ENCODE measurements at regions not wholly inside any gene's neighbourhood (a gene's known extent, or its start where the extent isn't known, plus 50 kb on each side); places are given as distances from the start of the nearest gene placed in this dataset.

- TF ChIP-seq ZNF462 (CRISPR knock-in tag; IDR thresholded peaks at IDR 0.05), result no peak
Measured at GRCh38 chr6:63094947-63095346, 116.3 kb upstream of the FKBP1C start (continued).

- H3K27ac Mint-ChIP-seq, result no peak overlapping the region
- no peaks in the 10 kb centered on the region for H3F3A ChIP-seq (replicated peaks; ENCODE audit: low read depth)
- H3K4me3 ChIP-seq, result no peak overlapping the region
- no peaks in the 10 kb centered on the region; the same call in 1 of the 2 replicates for H3K9me2 ChIP-seq (ENCODE audit: insufficient read depth)
- no peaks in the 10 kb centered on the region for H3K4me1 ChIP-seq (ENCODE audit: insufficient read depth)
- no peaks in the 10 kb centered on the region for H3K4me1 Mint-ChIP-seq
- no peaks in the 10 kb centered on the region for H3K79me2 ChIP-seq (replicated peaks; ENCODE audit: insufficient read depth)
- H3K36me3 ChIP-seq (ENCODE audit: insufficient read depth), result no peaks in the 10 kb centered on the region
- no peak overlapping the region for H2AFZ ChIP-seq
- no peaks in the 10 kb centered on the region for H3K27me3 ChIP-seq (ENCODE audit: insufficient read depth)
- H3K27me3 Mint-ChIP-seq (ENCODE audit: insufficient read depth, low read depth, poor library complexity), result no peaks in the 10 kb centered on the region
- H3K4me2 ChIP-seq, result no peak overlapping the region
- no peaks in the 10 kb centered on the region for H3K36me3 Mint-ChIP-seq (ENCODE audit: low read depth)
- ATAC-seq, result no peak
- no peaks in the 10 kb centered on the region for H4K20me1 ChIP-seq (replicated peaks; ENCODE audit: insufficient read depth)
- DNase-seq (ENCODE audit: low spot score), result no peak
- no peak overlapping the region for H3K27ac ChIP-seq (ENCODE audit: low read depth)
- H3K4me3 Mint-ChIP-seq, result no peak overlapping the region
- peaks cover 21% of the 10 kb centered on the region for H3K9me3 Mint-ChIP-seq
- TF ChIP-seq POLR2AphosphoS5 (IDR thresholded peaks at IDR 0.05; ENCODE audit: low read depth), result no peak
- no peak for TF ChIP-seq ZNF114 (CRISPR knock-in tag; IDR thresholded peaks at IDR 0.05)
- no peak for TF ChIP-seq STAT1 (IDR thresholded peaks at IDR 0.05; ENCODE audit: unreplicated experiment)
- TF ChIP-seq NANOG (IDR thresholded peaks at IDR 0.05; ENCODE audit: borderline replicate concordance), result no peak
- no peak for TF ChIP-seq CREB1 (CRISPR knock-in tag; IDR thresholded peaks at IDR 0.05; ENCODE audit: low read depth)
- no peak for TF ChIP-seq EZH2 (IDR thresholded peaks at IDR 0.05; ENCODE audit: low read depth, unreplicated experiment)
- no peak for TF ChIP-seq ZNF331 (CRISPR knock-in tag; IDR thresholded peaks at IDR 0.05; ENCODE audit: low read depth)
- no peak for TF ChIP-seq CTCF (conservative IDR thresholded peaks at IDR 0.05; ENCODE audit: low read depth in 2 of 2)
- TF ChIP-seq REST (IDR thresholded peaks at IDR 0.05; ENCODE audit: unreplicated experiment), result no peak
- TF ChIP-seq ETS1 (IDR thresholded peaks at IDR 0.05), result no peak
- no peak for TF ChIP-seq JUNB (IDR thresholded peaks at IDR 0.05; ENCODE audit: unreplicated experiment)
- TF ChIP-seq EZH2phosphoT487 (IDR thresholded peaks at IDR 0.05; ENCODE audit: unreplicated experiment), result no peak
Measured at GRCh38 chr6:63097222-63097621, 114.0 kb upstream of the FKBP1C start.
